ENCODE measurements at regions not wholly inside any gene's neighbourhood (a gene's known extent, or its start where the extent isn't known, plus 50 kb on each side); places are given as distances from the start of the nearest gene placed in this dataset.
A peak's percentile ranks its signal among the peaks of the same experiment; 100 is the strongest.

GRCh38 chr13:57820924-57821323, 189.4 kb downstream of the PCDH17 start:
- H3K36me3 ChIP-seq, result no peaks in the 10 kb centered on the region
- no peak for TF ChIP-seq POLR2A (IDR thresholded peaks at IDR 0.05)
- TF ChIP-seq POLR2AphosphoS5 (IDR thresholded peaks at IDR 0.05), result no peak
- TF ChIP-seq EP300 (IDR thresholded peaks at IDR 0.05), result no peak
- no peak for TF ChIP-seq CTCF (IDR thresholded peaks at IDR 0.05)
- no peaks in the 10 kb centered on the region for H3K9me3 ChIP-seq
- WGBS, 2 donors, result 80 to 100% methylated on average over 1 of the region's 1 CpG
- no peak overlapping the region for H3K4me3 ChIP-seq
- peak in 1 of 2 donors; percentile 21 for DNase-seq
- no peak overlapping the region for H3K27ac ChIP-seq
- no peak for ATAC-seq (ENCODE audit: low FRiP score in 2 of 2)
- H3K27me3 ChIP-seq, result no peaks in the 10 kb centered on the region
- H3K4me1 ChIP-seq, result no peaks in the 10 kb centered on the region

GRCh38 chr13:57823704-57824103, 192.2 kb downstream of the PCDH17 start:
- Histone ChIP-seq H3K27ac (no peak overlapping the region), H3K27me3 (no peaks in the 10 kb centered on the region), H3K9me3 (no peaks in the 10 kb centered on the region), H3K36me3 (no peaks in the 10 kb centered on the region), H3K4me1 (no peaks in the 10 kb centered on the region), H3K4me3 (no peak overlapping the region)
- 97 to 100% methylated on average over 2 of the region's 2 CpGs for WGBS, 2 donors
- DNase-seq (no peak), ATAC-seq (ENCODE audit: low FRiP score in 2 of 2) (peak; percentile 14 to 55)
- no peak for TF ChIP-seq CTCF (IDR thresholded peaks at IDR 0.05)
- no peak for TF ChIP-seq EP300 (IDR thresholded peaks at IDR 0.05)
- no peak for TF ChIP-seq POLR2A (IDR thresholded peaks at IDR 0.05)
- TF ChIP-seq POLR2AphosphoS5 (IDR thresholded peaks at IDR 0.05), result no peak

- peak; percentile 16 to 26 for ATAC-seq (ENCODE audit: low FRiP score in 2 of 2)
These were observed 192.6 kb downstream of the PCDH17 start for GRCh38 chr13:57824121-57824520.

GRCh38 chr13:57825066-57825465, 193.5 kb downstream of the PCDH17 start:
- H3K9me3 ChIP-seq, result no peaks in the 10 kb centered on the region
- H3K36me3 ChIP-seq, result no peaks in the 10 kb centered on the region
- H3K4me3 ChIP-seq, result no peak overlapping the region
- no peaks in the 10 kb centered on the region for H3K4me1 ChIP-seq
- H3K27me3 ChIP-seq, result no peaks in the 10 kb centered on the region
- H3K27ac ChIP-seq, result no peak overlapping the region
- no peak for ATAC-seq (ENCODE audit: low FRiP score in 2 of 2)
- 49 to 96% methylated on average over 2 of the region's 2 CpGs for WGBS, 2 donors
- no peak for DNase-seq
- TF ChIP-seq POLR2A (IDR thresholded peaks at IDR 0.05), result no peak
- no peak for TF ChIP-seq CTCF (IDR thresholded peaks at IDR 0.05)
- TF ChIP-seq POLR2AphosphoS5 (IDR thresholded peaks at IDR 0.05), result no peak
- no peak for TF ChIP-seq EP300 (IDR thresholded peaks at IDR 0.05)

More at GRCh38 chr13:57824121-57824520, 192.6 kb downstream of the PCDH17 start:
- Histone ChIP-seq H3K9me3 (no peaks in the 10 kb centered on the region), H3K36me3 (no peaks in the 10 kb centered on the region), H3K4me3 (no peak overlapping the region), H3K4me1 (no peaks in the 10 kb centered on the region), H3K27me3 (no peaks in the 10 kb centered on the region), H3K27ac (no peak overlapping the region)
- DNase-seq, result peak in 1 of 2 donors; percentile 6
- TF ChIP-seq POLR2AphosphoS5 (IDR thresholded peaks at IDR 0.05), result no peak
- TF ChIP-seq CTCF (IDR thresholded peaks at IDR 0.05), result no peak
- TF ChIP-seq POLR2A (IDR thresholded peaks at IDR 0.05), result no peak
- TF ChIP-seq EP300 (IDR thresholded peaks at IDR 0.05), result no peak
- WGBS, 2 donors, result 71 to 94% methylated on average over 3 to 4 of the region's 4 CpGs

GRCh38 chr13:57829496-57829895, 198.0 kb downstream of the PCDH17 start:
- Histone ChIP-seq H3K4me1 (no peaks in the 10 kb centered on the region), H3K4me3 (no peak overlapping the region), H3K27ac (no peak overlapping the region), H3K27me3 (no peaks in the 10 kb centered on the region), H3K36me3 (no peaks in the 10 kb centered on the region), H3K9me3 (no peaks in the 10 kb centered on the region)
- ATAC-seq (ENCODE audit: low FRiP score in 2 of 2) (no peak), DNase-seq (no peak)
- 79 to 87% methylated on average over 3 of the region's 3 CpGs for WGBS, 2 donors
- TF ChIP-seq POLR2A (IDR thresholded peaks at IDR 0.05) (no peak), CTCF (IDR thresholded peaks at IDR 0.05) (no peak), EP300 (IDR thresholded peaks at IDR 0.05) (no peak), POLR2AphosphoS5 (IDR thresholded peaks at IDR 0.05) (no peak)

Measured in upper lobe of left lung (tissue), 6 donors.